CD4-positive, alpha-beta T cell (primary cell): ENCODE measurements at regions not wholly inside any gene's neighbourhood (a gene's known extent, or its start where the extent isn't known, plus 50 kb on each side); places are given as distances from the start of the nearest gene placed in this dataset.

ENCODE experiments used
- ATAC-seq: fragments of 200-7000 bp; cut with Tn5 transposase; one replicate; pipeline ENCODE4 v1.10.0; 2022; ENCODE audit warnings: mild to moderate bottlenecking; ENCODE audit not compliant: poor library complexity
- CTCF ChIA-PET: fragments of 350-600 bp; sonication (Branson Sonifier 250); formaldehyde crosslinking; loops from one replicate; lab custom pipeline; 2021; ENCODE audit warnings: antibody characterized with exemption, inconsistent platforms; lab: Charles Lee
- POLR2A ChIA-PET: fragments of 350-600 bp; sonication (Branson Sonifier 250); formaldehyde crosslinking; loops from one replicate; lab custom pipeline; 2021; ENCODE audit warnings: antibody characterized with exemption, inconsistent platforms; lab: Charles Lee
- DNase-seq, 14 experiments: peaks; one replicate each; pipeline ENCODE4 v3.0.0-alpha.2; 2013 to 2020; ENCODE audit warnings: mixed read lengths in 2 of 14
- H3K27ac ChIP-seq, 2 donors: one replicate each; pipeline versions ENCODE4 v1.5.1 to v1.7.0; 2013; ENCODE audit warnings: low read length in 2 of 2, low read depth in 1 of 2, mild to moderate bottlenecking in 1 of 2
- H3K27me3 ChIP-seq, 2 experiments: 1 replicate in 1 of 2; 2 replicates in 1 of 2; pipeline versions ENCODE4 v1.6.1 to v1.7.0; 2013; ENCODE audit warnings: low read length in 2 of 2, control low read depth in 1 of 2, mild to moderate bottlenecking in 1 of 2, moderate library complexity in 1 of 2; ENCODE audit not compliant: insufficient read depth in 2 of 2, control insufficient read depth in 1 of 2
- H3K36me3 ChIP-seq: one replicate; pipeline ENCODE4 v1.6.1; 2013; ENCODE audit warnings: low read length, control low read depth; ENCODE audit not compliant: insufficient read depth
- H3K4me1 ChIP-seq: one replicate; pipeline ENCODE4 v1.6.1; 2013; ENCODE audit warnings: low read length, control low read depth; ENCODE audit not compliant: insufficient read depth
- H3K4me3 ChIP-seq: one replicate; pipeline ENCODE4 v1.5.1; 2013; ENCODE audit warnings: mild to moderate bottlenecking, low read length, moderate library complexity
- H3K9me3 ChIP-seq, 2 experiments: 1 replicate in 1 of 2; 2 replicates in 1 of 2; pipeline versions ENCODE4 v1.6.1 to v1.7.0; 2013; ENCODE audit warnings: low read length in 2 of 2, mild to moderate bottlenecking in 2 of 2, control low read depth in 1 of 2, moderate library complexity in 1 of 2; ENCODE audit not compliant: control insufficient read depth in 1 of 2, insufficient read depth in 1 of 2
- H3K27ac Mint-ChIP-seq: one replicate; pipeline ENCODE4 v1.8.0; 2020; ENCODE audit warnings: mixed read lengths
- H3K27me3 Mint-ChIP-seq: one replicate; pipeline ENCODE4 v1.8.0; 2021; ENCODE audit warnings: mixed read lengths
- H3K36me3 Mint-ChIP-seq: one replicate; pipeline ENCODE4 v1.8.0; 2021; ENCODE audit warnings: low read depth, mixed read lengths
- H3K4me1 Mint-ChIP-seq: one replicate; pipeline ENCODE4 v1.8.0; 2021; ENCODE audit warnings: low read depth, mixed read lengths
- H3K4me3 Mint-ChIP-seq: one replicate; pipeline ENCODE4 v1.8.0; 2020; ENCODE audit warnings: mild to moderate bottlenecking, mixed read lengths
- H3K9me3 Mint-ChIP-seq: one replicate; pipeline ENCODE4 v1.8.0; 2020; ENCODE audit warnings: mixed read lengths
- CTCF ChIP-seq: fragments of 200-600 bp; IDR thresholded peaks from one replicate; pipeline ENCODE4 v1.8.0; 2022; ENCODE audit warnings: antibody characterized with exemption, mild to moderate bottlenecking
- intact Hi-C, 2 experiments: fragments of 100-400 bp; cut with DNase I in 1 of 2; cut with micrococcal nuclease in 1 of 2; formaldehyde crosslinking; loops; one replicate each; pipeline versions ENCODE4 v1.15.1 to v1.9.0; 2023 to 2025; cut with DNase I, micrococcal nuclease

- no peaks in the 10 kb centered on the region for H3K36me3 Mint-ChIP-seq
- Histone ChIP-seq H3K27me3 (no peaks in the 10 kb centered on the region), H3K4me3 (no peak overlapping the region), H3K9me3 (peaks cover 0 to 3% of the 10 kb centered on the region in 2 experiments), H3K27ac (no peak overlapping the region), H3K4me1 (no peaks in the 10 kb centered on the region), H3K36me3 (no peaks in the 10 kb centered on the region)
- H3K9me3 Mint-ChIP-seq = peaks cover 6% of the 10 kb centered on the region
- H3K27me3 Mint-ChIP-seq = no peaks in the 10 kb centered on the region
- no peak overlapping the region for H3K4me3 Mint-ChIP-seq
- ChIA-PET CTCF (no interaction called here), POLR2A (no interaction called here)
- no peak for ATAC-seq
- no peaks in the 10 kb centered on the region for H3K4me1 Mint-ChIP-seq
- no peak for TF ChIP-seq CTCF
- DNase-seq = no peak
- H3K27ac Mint-ChIP-seq = no peak overlapping the region
- intact Hi-C loops = no loop called here
These were observed 582.2 kb downstream of the CENPC start for GRCh38 chr4:66963084-66963483.

GRCh38 chr4:66959207-66959606 lies 586.1 kb downstream of the CENPC start:
- Mint-ChIP-seq H3K4me3 (no peak overlapping the region), H3K27ac (no peak overlapping the region), H3K4me1 (no peaks in the 10 kb centered on the region), H3K9me3 (peaks cover 6% of the 10 kb centered on the region), H3K36me3 (no peaks in the 10 kb centered on the region), H3K27me3 (no peaks in the 10 kb centered on the region)
- Histone ChIP-seq H3K27me3 (no peaks in the 10 kb centered on the region), H3K9me3 (peaks cover 0 to 6% of the 10 kb centered on the region in 2 experiments), H3K36me3 (no peaks in the 10 kb centered on the region), H3K4me1 (no peaks in the 10 kb centered on the region), H3K4me3 (no peak overlapping the region), H3K27ac (no peak overlapping the region)
- no peak for DNase-seq
- intact Hi-C loops = no loop called here
- POLR2A ChIA-PET = no interaction called here
- ATAC-seq = no peak
- no peak for TF ChIP-seq CTCF
- CTCF ChIA-PET = no interaction called here

- no peaks in the 10 kb centered on the region for H3K4me1 Mint-ChIP-seq
- peaks cover 0 to 6% of the 10 kb centered on the region in 2 experiments for H3K9me3 ChIP-seq
- no peaks in the 10 kb centered on the region for H3K27me3 Mint-ChIP-seq
- no peaks in the 10 kb centered on the region for H3K27me3 ChIP-seq
- no peaks in the 10 kb centered on the region for H3K36me3 Mint-ChIP-seq
- no peak for DNase-seq
- H3K4me1 ChIP-seq = no peaks in the 10 kb centered on the region
- H3K9me3 Mint-ChIP-seq = peaks cover 6% of the 10 kb centered on the region
- no peaks in the 10 kb centered on the region for H3K36me3 ChIP-seq
- ATAC-seq = no peak
- no peak overlapping the region for H3K4me3 ChIP-seq
- no peak for TF ChIP-seq CTCF
- H3K4me3 Mint-ChIP-seq = no peak overlapping the region
- no peak overlapping the region for H3K27ac ChIP-seq
- intact Hi-C loops = no loop called here
- H3K27ac Mint-ChIP-seq = no peak overlapping the region
- ChIA-PET CTCF (no interaction called here), POLR2A (no interaction called here)
These were observed 588.5 kb downstream of the CENPC start for GRCh38 chr4:66956852-66957251.
